Ishikawa (cell line): ENCODE measurements at regions not wholly inside any gene's neighbourhood (a gene's known extent, or its start where the extent isn't known, plus 50 kb on each side); places are given as distances from the start of the nearest gene placed in this dataset.

Source experiments
- CEBPB ChIP-seq: IDR thresholded peaks from 2 replicates; pipeline ENCODE4 v1.6.1; 2012
- CREB1 ChIP-seq: IDR thresholded peaks from 2 replicates; pipeline ENCODE4 v1.6.1; 2012; ENCODE audit warnings: low read depth
- EGR1 ChIP-seq: IDR thresholded peaks from 2 replicates; pipeline ENCODE4 v1.6.1; 2012
- EP300 ChIP-seq: IDR thresholded peaks from 2 replicates; pipeline ENCODE4 v1.6.1; 2012; ENCODE audit warnings: borderline replicate concordance
- FOXM1 ChIP-seq: IDR thresholded peaks from 2 replicates; pipeline ENCODE4 v1.6.1; 2012; ENCODE audit warnings: low read depth, borderline replicate concordance
- NFIC ChIP-seq: IDR thresholded peaks from 2 replicates; pipeline ENCODE4 v1.6.1; 2012
- RAD21 ChIP-seq: IDR thresholded peaks from 2 replicates; pipeline ENCODE4 v1.6.1; 2012; ENCODE audit warnings: low read depth
- TAF1 ChIP-seq: IDR thresholded peaks from 2 replicates; pipeline ENCODE4 v1.6.1; 2012; ENCODE audit warnings: low read depth, mild to moderate bottlenecking
- TCF12 ChIP-seq: IDR thresholded peaks from 2 replicates; pipeline ENCODE4 v1.6.1; 2012; ENCODE audit warnings: low read depth
- TEAD4 ChIP-seq: IDR thresholded peaks from 2 replicates; pipeline ENCODE4 v1.6.1; 2012
- YY1 ChIP-seq: IDR thresholded peaks from 2 replicates; pipeline ENCODE4 v1.6.1; 2012; ENCODE audit warnings: low read depth
- ZBTB7A ChIP-seq: IDR thresholded peaks from 2 replicates; pipeline ENCODE4 v1.6.1; 2012; ENCODE audit warnings: low read depth
- TF ChIP-seq, protein P1 (sequence below): IDR thresholded peaks from 2 replicates; pipeline ENCODE4 v1.6.1; 2012
- TF ChIP-seq, protein P2 (sequence below): IDR thresholded peaks from 2 replicates; pipeline ENCODE4 v1.6.1; 2012; ENCODE audit warnings: low read depth, mild to moderate bottlenecking
- TF ChIP-seq, protein P3 (sequence below): IDR thresholded peaks from 2 replicates; pipeline ENCODE4 v1.6.1; 2012

DNA sequence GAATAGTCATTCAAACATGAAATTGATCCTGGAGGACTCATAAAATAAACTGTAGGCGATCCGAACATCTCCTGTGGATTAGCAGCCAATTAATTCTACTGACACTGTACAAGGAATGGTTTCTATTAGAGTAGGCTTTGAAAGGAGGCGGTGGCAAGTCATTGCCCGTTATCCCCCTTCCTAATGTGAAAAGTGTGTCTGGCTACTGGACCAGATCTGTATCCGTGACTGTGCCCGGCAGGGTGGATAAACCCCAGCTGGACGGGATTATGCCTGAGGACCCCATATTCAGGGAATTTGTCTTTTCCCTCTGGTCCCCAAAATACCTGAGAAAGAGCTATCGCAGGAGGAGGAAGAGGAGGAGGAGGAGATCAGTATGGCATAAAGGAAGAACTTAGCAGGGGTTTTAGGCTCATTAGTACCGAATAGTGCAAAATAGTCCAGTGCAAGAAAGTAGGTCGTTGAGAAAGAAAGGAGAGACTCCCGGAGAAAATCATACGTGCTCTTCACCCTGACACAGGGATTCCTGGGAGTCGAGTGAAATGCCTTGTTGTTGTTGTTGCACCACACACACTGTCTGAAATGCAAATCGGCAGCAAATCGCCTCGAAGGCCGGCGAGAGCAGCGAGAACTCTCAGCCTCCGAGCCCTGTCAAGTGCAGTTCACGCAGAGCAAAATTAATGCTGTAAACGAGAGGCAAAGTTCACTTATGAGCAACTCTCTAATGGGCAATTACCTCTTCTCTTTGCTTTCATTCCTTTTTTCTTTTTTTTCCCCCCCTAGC, 178.9 kb upstream of the ARID1B start:
- TF ChIP-seq ZBTB7A (no peak), TEAD4 (no peak), NFIC (no peak), CEBPB (no peak), TCF12 (no peak), EP300 (no peak), TAF1 (no peak), FOXM1 (no peak), RAD21 (no peak), YY1 (no peak), CREB1 (no peak), EGR1 (no peak)
- TF ChIP-seq, protein P1, sequence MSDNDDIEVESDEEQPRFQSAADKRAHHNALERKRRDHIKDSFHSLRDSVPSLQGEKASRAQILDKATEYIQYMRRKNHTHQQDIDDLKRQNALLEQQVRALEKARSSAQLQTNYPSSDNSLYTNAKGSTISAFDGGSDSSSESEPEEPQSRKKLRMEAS: no peak
- TF ChIP-seq, protein P2, sequence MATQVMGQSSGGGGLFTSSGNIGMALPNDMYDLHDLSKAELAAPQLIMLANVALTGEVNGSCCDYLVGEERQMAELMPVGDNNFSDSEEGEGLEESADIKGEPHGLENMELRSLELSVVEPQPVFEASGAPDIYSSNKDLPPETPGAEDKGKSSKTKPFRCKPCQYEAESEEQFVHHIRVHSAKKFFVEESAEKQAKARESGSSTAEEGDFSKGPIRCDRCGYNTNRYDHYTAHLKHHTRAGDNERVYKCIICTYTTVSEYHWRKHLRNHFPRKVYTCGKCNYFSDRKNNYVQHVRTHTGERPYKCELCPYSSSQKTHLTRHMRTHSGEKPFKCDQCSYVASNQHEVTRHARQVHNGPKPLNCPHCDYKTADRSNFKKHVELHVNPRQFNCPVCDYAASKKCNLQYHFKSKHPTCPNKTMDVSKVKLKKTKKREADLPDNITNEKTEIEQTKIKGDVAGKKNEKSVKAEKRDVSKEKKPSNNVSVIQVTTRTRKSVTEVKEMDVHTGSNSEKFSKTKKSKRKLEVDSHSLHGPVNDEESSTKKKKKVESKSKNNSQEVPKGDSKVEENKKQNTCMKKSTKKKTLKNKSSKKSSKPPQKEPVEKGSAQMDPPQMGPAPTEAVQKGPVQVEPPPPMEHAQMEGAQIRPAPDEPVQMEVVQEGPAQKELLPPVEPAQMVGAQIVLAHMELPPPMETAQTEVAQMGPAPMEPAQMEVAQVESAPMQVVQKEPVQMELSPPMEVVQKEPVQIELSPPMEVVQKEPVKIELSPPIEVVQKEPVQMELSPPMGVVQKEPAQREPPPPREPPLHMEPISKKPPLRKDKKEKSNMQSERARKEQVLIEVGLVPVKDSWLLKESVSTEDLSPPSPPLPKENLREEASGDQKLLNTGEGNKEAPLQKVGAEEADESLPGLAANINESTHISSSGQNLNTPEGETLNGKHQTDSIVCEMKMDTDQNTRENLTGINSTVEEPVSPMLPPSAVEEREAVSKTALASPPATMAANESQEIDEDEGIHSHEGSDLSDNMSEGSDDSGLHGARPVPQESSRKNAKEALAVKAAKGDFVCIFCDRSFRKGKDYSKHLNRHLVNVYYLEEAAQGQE: no peak
- TF ChIP-seq, protein P3, sequence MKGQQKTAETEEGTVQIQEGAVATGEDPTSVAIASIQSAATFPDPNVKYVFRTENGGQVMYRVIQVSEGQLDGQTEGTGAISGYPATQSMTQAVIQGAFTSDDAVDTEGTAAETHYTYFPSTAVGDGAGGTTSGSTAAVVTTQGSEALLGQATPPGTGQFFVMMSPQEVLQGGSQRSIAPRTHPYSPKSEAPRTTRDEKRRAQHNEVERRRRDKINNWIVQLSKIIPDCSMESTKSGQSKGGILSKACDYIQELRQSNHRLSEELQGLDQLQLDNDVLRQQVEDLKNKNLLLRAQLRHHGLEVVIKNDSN: no peak

DNA sequence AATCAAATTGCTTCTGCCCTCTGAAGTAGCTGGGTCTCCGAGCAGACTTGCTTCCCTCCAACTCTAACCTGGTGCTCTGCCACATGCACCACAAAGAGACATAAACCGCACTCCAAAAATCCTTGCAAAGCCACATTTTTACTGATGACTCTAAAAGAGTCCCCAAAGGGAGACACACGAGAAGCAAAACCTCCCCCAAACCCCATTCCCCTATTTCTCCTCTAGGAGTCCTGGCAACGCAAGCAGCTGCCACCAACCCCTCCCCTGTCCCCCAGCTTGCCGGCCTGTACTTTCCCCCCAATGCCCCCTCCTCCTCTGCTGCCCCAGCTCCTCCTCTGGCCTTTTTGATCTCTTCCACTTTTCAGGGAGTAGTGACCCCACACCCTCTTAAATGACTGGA, 180.1 kb upstream of the ARID1B start:
- TF ChIP-seq ZBTB7A: no peak
- TF ChIP-seq TAF1: no peak
- TF ChIP-seq TCF12: no peak
- no peak for TF ChIP-seq RAD21
- TF ChIP-seq, protein P3: no peak
- TF ChIP-seq, protein P1: no peak
- TF ChIP-seq EGR1: no peak
- no peak for TF ChIP-seq CREB1
- TF ChIP-seq, protein P2: no peak
- TF ChIP-seq CEBPB: no peak
- no peak for TF ChIP-seq TEAD4
- TF ChIP-seq EP300: no peak
- no peak for TF ChIP-seq NFIC
- TF ChIP-seq FOXM1: no peak
- TF ChIP-seq YY1: no peak

DNA sequence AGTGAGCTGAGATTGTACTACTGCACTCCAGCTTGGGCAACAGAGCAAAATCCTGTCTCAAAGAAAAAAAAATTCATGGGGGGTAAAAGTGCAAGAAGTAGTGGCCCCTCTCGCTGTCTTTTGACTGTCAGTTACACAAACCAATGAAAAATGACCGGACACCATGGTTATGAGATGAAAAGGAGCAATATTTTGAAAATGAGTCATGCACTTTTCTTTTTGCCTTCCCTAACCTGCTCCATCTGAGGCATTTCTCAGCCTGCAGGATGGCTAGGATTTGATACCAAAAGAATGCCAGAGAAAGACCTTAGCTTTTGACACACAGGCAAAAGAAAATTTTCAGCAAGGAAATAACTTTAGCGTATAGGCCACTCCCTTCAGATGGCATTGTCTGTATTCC, 181.7 kb upstream of the ARID1B start:
- TF ChIP-seq EGR1: no peak
- TF ChIP-seq RAD21: no peak
- TF ChIP-seq, protein P2: no peak
- TF ChIP-seq TCF12: no peak
- TF ChIP-seq ZBTB7A: no peak
- TF ChIP-seq, protein P1: no peak
- no peak for TF ChIP-seq NFIC
- TF ChIP-seq CREB1: no peak
- no peak for TF ChIP-seq EP300

- TF ChIP-seq EGR1: no peak
- TF ChIP-seq, protein P3: no peak
- TF ChIP-seq TAF1: no peak
- TF ChIP-seq, protein P1: no peak
- no peak for TF ChIP-seq RAD21
- no peak for TF ChIP-seq YY1
These were observed 183.3 kb upstream of the ARID1B start for GRCh38 chr6:156593893-156594292.
